ENCODE measurements at regions not wholly inside any gene's neighbourhood (a gene's known extent, or its start where the extent isn't known, plus 50 kb on each side); places are given as distances from the start of the nearest gene placed in this dataset.
"Not testable (repeated sequence)": the region's sequence is repeated elsewhere in the genome, so short reads cannot be mapped to it uniquely, and the experiment has no call there.

GRCh38 chr12:114192549-114192948 is 213.4 kb downstream of the TBX5 start:
- DNase-seq = no peak

- no peak for DNase-seq
These were observed 213.9 kb downstream of the TBX5 start for GRCh38 chr12:114192013-114192412.

GRCh38 chr12:114191581-114191980 is 214.4 kb downstream of the TBX5 start:
- no peak for DNase-seq

- DNase-seq = no peak
These were observed 215.0 kb downstream of the TBX5 start for GRCh38 chr12:114190971-114191370.

DNA sequence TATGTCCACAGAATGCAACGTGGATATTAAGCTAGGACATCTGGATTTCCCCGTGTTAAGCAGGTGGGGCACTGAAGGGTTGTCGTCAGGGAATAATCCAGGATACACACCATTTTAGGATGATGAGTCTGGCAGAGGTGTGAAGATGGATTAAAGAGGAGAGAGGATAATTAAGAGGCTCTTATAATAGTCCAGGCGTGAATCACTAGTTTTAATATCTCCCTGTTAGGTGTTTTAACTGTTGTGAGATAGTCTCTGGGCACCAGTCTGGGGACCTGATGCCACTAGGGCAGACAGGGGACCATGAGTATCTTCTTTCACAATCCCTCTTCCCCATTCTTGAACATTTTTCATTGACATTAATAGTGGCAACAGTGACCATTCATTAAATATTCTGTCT is 216.7 kb downstream of the TBX5 start:
- DNase-seq = no peak

DNA sequence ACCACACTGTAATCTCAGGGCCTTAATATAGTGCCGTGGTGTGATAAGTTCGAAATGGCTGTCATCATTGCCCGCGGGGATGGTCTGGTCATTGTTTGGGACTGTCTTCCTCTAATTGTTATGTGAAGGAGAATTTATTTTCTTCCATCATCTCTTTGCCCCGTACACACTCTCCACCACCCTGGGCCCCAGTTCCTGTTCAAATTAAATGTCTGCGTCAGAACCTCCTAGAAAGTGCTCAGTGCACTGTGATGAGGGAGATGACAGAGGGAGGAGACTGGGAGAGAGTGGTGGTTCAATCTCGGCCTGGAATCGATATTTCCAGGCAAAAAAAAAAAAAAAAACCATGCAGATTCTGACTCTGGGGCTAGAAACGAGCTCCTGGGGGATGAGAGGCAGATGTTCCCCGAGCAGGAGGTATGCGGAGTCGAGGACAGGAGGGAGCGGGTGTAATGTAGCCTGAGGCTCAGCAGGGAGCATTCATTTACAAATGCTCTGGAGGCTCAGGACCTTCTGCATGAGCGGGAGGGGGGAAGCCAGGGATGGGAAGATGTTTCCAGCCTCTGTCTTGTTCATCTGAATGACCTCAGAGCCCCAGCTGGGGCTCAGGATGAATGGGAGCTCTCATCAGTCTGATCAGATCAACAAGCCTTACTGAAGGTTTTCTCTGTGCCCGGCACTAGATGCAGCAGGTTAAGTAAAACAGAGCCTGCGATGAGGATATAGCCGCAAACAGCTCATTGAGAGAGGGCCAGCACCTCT is 219.5 kb downstream of the TBX5 start:
- DNase-seq = no peak

DNA sequence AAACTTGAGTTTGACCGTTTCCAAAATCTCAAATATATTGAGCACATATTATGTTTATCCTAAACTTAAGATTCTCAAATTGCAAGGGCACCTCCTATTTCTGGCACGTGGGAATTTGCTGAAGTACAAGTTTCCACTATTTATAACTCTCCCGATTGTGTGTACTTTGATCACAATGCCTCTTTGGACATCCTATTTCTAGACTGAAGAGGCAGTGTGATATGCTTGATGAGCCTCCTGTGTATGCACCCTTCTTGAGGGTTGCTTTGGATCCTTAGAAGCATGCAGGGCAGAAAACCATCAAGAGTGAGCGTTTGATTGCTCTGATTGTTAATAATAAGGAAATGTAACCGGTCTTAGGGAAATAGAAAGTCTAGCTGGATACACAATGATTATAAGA is 218.9 kb upstream of the RBM19 start:
- no peak for DNase-seq

- DNase-seq = no peak
These were observed 208.2 kb upstream of the RBM19 start for GRCh38 chr12:114174326-114174725.

DNA sequence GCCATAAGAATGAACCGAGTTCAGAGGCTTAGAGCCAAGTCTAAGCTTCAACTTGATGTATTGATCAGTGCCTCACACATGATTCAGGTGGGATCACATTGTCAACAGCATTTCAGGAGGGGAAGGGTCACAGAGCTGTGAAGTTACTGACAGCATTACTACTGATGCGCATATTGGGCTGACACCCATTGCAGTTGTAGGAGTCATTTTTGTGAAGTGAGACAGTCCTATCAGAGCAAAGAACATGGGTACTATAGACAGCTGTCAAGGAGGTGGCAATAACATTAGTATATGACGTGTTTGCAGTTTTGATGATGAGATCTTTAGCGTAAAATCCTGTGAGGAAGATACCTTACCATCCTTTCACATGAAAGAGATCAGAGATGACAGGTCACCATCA is 206.0 kb upstream of the RBM19 start:
- no peak for DNase-seq

DNA sequence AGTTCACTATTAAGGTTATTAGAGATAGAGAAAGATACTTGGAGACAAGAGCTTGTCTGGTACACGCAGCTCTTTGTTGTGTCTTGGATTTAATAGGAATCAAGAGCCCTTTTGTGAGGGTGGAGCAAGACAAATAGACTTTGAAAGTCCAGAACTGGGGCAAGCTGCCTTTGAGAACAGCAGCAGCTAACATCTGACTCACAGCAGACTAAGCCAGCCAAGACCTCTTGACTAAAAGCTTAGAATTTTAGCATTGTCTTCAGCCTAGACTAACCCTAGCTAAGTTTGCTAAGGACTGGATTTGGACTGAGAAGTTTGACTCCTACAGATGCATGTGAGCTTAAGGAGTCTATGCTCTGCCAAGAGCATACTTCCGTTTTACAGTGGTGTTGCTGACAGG is 201.9 kb upstream of the RBM19 start:
- no peak for DNase-seq

DNA sequence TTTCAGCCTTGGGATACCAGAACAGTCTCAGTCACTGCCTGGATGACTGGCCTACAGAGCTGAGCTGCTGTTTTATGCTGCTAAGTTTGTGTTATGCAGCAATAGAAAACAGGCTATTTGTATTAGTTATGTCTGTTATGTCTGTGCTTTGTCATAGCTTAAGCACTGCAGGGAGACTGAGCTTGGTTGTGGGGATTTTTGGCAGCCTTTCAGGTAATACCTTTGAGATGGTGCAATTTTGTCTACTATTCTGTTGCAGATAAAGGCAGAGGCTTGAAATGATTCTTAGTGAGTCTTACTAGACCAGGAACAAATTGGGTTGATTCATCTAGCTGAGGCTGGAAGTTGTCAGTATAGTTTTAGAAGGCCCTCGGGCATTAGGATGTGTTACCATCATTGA is 201.3 kb upstream of the RBM19 start:
- DNase-seq = peak in 1 of 3 donors; percentile 60

DNA sequence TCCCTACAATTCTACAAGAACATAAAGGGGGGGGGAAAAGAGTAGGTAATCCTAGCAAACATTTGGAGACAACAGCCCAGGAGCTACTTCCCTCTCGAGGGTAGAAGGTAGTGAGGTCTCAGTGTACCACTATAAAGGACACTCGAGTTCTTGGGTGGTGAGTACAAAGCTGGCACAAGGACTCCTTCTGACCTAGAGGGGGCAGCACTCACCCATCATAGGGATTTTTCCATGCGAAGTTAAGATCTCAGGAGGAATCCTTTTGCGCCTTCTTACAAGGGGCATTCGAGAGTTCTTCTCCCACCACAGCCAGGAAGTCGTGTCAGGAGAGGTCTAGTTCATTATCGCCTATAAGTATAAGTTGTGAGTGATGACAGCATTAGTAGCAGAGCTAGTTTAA is 200.2 kb upstream of the RBM19 start:
- DNase-seq = peak; percentile 34 to 57 (median 36)

DNA sequence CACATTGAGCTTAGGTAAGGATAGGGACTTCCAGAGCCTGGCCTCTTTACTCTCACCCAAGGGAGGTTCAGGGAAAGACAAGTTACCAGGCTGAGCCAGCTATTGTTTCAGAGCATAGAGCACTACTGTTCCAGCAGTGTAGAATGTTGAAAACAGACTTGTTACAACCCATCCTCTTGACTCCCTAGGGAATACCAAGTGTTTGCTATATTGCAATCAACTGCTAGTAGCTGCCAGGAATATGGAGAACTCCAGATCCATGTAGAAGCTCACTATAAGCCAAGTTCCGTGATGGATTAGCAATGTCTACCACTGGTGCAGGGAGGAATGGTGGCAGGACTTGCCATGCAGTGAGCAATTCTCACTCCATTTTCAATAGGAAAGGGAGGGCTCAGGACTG is 199.8 kb upstream of the RBM19 start:
- DNase-seq = no peak

DNA sequence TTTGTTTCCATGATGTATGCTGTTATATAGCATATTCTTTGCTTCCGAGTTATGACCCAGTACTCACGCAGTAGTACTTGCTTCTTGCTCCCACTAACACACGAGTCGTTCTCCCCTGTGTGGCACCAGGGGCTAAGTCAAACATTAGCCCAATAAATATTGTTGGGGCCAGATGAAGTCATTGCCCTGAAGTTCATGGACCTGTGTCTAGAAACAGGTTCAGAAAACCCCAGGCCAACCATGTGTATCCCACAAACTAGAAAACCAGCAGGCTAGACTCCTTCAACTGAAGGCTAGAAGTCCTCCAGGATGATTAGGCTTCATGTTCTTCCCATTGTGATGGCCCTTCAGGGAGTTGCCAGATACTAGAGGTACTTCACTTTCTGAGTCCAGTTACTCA is 198.2 kb upstream of the RBM19 start:
- DNase-seq = no peak

GRCh38 chr12:114163771-114164170 is 197.6 kb upstream of the RBM19 start:
- peak in 1 of 3 donors; percentile 85 for DNase-seq

DNA sequence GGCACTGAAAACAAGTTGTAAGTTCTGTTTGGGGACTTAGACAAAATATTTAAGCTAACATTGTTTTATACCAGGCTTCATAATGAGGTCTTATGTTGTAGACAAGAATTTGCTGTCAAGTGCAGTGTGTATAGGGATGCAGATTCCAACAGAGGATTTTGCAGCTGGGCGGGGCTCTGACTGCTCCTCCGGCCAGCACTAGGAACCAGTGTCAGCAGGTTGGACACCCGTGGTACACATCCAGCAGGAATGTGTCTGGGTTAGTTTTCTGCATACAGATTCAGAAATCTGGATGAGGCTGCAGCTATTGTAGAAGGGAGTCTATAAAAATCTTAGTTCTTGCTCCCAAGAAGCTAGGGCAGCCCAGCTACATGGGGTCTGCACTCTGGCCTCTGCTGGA is 194.3 kb upstream of the RBM19 start:
- DNase-seq = no peak

DNA sequence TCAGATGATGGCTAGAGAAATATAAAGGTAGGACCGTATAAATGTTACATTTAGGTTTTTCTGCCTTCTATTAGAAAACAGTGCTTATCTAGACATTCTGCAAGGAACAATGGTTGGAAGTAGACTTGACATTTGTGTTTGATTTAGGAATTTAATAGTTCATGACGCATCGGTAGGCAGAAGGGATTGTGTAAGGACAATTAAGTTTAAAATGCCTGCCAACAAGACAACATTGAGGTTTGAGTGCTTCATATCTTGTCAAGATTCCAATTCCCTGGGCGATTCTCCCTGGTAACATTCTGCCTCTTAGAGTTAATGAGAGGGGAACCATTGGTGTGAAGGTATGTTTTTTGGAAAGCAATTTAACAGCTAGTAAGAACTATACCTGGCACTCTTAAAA is 186.8 kb upstream of the RBM19 start:
- DNase-seq = no peak

GRCh38 chr12:114152066-114152465 is 185.9 kb upstream of the RBM19 start:
- DNase-seq = no peak

GRCh38 chr12:114150584-114150983 is 184.5 kb upstream of the RBM19 start:
- DNase-seq = not testable (repeated sequence)

DNA sequence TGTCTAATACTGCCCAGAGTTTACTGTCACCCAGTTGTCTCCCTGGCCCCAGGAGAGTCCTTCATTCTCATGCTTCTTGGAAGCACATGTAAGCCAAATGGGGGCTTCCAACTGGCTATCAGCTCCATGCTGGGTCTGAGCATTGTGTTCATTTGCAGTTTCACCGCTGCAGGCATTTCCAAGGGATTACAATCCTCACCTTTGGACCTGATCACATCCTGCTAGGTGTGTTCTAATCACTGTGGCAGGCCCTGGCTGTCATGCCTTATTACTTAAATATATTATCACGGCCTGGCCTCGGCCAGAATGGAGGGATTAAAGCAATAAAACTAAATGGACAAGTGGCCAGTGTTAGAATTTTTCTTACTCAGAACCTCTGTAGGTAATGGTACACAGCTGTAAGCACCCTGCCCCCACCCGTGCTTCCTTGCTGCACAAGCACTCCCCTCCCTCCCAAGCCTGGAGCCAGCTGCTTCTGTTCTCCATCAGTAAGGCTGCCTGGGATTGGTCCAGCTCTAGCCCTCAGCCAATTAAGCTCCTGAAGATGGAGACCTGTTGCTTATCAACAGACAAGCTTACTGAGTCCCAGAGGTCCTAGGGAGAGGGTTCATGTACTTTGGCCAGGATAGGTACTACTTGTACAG is 175.9 kb upstream of the RBM19 start:
- no peak for DNase-seq

- peak; percentile 47 to 73 (median 56) for DNase-seq
These were observed 174.5 kb upstream of the RBM19 start for GRCh38 chr12:114140576-114140975.

DNA sequence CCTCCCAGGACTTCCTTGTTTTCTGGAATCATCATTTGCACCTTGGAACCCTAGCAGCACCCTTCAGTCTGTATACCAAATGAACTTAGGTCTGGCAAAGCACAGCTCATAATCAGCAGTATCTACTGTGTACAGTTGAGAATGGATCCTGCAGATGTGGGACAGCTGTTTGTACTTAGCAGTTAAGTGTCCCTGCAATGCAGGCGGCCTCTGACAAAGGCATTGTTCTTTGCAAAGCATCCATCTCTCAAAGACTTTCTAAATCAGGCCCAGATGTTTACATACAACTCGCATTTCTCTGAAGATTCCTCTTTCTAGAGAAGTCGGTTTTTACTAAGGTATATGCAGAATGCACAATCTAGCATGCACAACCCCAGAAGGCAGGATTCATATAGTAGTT is 170.5 kb upstream of the RBM19 start:
- DNase-seq = peak; percentile 33 to 82 (median 70)

GRCh38 chr12:114134922-114135321 is 168.8 kb upstream of the RBM19 start:
- DNase-seq = no peak

- no peak for DNase-seq
These were observed 165.7 kb upstream of the RBM19 start for GRCh38 chr12:114131824-114132223.

All from muscle of back (tissue), 3 donors.